Bronchial epithelial cell (primary cell): ENCODE measurements at regions not wholly inside any gene's neighbourhood (a gene's known extent, or its start where the extent isn't known, plus 50 kb on each side); places are given as distances from the start of the nearest gene placed in this dataset.
A peak's percentile ranks its signal among the peaks of the same experiment; 100 is the strongest.

Source experiments
- DNase-seq: peaks from one replicate; pipeline ENCODE4 v3.0.0-alpha.2; 2010; ENCODE audit warnings: low read depth
- FAIRE-seq: peaks from 2 replicates; lab custom pipeline; 2011; peaks lifted over from hg19 to GRCh38; lab: Jason Lieb, UNC
- H3K27me3 ChIP-seq: 2 replicates; pipeline ENCODE4 v1.5.1; 2011; ENCODE audit warnings: low read length; ENCODE audit not compliant: control insufficient read depth, insufficient read depth
- H3K36me3 ChIP-seq: 2 replicates; pipeline ENCODE4 v1.5.1; 2011; ENCODE audit warnings: low read length; ENCODE audit not compliant: control insufficient read depth, insufficient read depth
- H3K4me3 ChIP-seq: 2 replicates; pipeline ENCODE4 v1.5.1; 2011; ENCODE audit warnings: mild to moderate bottlenecking, low read depth, low read length, control low read depth
- TF ChIP-seq, protein P1 (sequence below): IDR thresholded peaks from 2 replicates; pipeline ENCODE4 v1.5.1; 2011; ENCODE audit warnings: mild to moderate bottlenecking, moderate library complexity, low read length, control low read depth, inconsistent platforms; ENCODE audit not compliant: insufficient read depth, severe bottlenecking

DNA sequence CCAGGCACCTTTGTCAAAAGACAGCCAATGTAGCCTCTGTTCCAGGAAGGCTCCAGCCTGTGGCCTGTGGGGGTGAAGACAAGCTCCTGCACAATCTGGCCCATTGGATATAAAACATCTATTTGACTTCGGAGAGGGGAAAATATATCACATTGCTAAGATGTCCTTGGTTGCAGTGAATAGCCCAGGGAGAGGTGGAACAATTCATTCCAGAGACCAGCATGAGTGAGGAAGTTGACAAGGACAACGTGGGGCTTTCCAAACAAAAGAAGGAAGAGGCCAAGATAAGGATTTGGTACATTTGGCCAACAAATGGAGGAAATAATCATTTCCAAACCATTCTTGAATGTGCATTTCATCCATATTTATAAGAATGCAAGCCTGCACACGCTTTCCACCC lies 187.0 kb downstream of the ETS2 start:
- no peak overlapping the region for H3K4me3 ChIP-seq
- DNase-seq (peak; percentile 67), FAIRE-seq (no peak)

DNA sequence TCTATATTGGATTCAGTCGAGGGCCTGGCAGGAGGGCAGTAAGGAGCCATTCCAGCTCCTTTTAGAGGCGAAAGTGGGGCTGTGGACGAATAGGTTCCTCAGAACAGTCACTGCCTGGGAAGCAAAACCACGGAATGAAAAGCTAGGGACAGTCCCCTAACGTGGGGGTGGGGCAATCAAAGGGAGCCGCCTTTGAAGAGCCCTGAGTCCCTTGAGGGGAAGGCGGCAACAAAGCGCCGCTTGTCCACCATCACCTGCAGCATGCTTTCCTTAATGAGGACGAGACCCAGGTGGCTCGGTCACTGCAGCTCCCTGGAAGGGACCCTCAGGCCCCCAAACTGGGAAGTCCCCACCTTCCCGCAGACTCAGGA lies 184.7 kb downstream of the ETS2 start:
- no peak for FAIRE-seq
- TF ChIP-seq, protein P1, sequence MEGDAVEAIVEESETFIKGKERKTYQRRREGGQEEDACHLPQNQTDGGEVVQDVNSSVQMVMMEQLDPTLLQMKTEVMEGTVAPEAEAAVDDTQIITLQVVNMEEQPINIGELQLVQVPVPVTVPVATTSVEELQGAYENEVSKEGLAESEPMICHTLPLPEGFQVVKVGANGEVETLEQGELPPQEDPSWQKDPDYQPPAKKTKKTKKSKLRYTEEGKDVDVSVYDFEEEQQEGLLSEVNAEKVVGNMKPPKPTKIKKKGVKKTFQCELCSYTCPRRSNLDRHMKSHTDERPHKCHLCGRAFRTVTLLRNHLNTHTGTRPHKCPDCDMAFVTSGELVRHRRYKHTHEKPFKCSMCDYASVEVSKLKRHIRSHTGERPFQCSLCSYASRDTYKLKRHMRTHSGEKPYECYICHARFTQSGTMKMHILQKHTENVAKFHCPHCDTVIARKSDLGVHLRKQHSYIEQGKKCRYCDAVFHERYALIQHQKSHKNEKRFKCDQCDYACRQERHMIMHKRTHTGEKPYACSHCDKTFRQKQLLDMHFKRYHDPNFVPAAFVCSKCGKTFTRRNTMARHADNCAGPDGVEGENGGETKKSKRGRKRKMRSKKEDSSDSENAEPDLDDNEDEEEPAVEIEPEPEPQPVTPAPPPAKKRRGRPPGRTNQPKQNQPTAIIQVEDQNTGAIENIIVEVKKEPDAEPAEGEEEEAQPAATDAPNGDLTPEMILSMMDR, result no peak
- Histone ChIP-seq H3K36me3 (no peaks in the 10 kb centered on the region), H3K4me3 (no peak overlapping the region), H3K27me3 (no peaks in the 10 kb centered on the region)
- no peak for DNase-seq

More for the DNA sequence above, 187.0 kb downstream of the ETS2 start:
- Histone ChIP-seq H3K27me3 (no peaks in the 10 kb centered on the region), H3K36me3 (no peaks in the 10 kb centered on the region)
- TF ChIP-seq, protein P1, result no peak

DNA sequence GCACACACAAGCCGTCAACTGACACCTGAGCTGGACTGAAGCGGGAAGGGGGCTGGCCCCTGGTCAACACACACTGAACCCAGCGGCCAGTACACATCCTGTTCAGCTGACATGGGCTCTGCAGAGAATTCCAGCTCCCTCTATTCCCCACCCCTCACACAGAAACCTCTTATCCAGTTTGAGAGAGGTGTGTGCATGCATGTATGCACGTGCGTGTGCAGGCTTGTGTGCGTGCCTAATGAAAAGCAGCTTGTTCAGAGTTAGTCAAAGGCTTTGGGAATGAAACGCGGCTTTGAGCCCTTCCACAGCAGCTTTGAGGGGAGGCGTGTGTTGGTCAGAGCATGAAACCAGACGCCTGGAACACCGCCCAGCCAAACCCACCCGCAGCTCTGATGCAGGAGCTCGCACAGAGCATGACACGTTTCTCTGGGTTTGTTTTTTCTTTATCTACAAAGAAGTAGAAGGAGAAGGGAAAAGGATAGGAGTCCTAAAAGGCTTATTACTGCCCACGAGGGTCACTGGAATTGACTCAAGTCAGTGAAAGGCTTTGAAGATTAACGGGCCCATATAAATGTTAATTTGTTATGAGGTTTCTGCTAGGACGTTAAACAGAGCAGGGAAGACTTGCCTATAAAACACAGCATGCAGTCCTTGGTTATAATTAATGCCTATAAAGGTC lies 184.2 kb downstream of the ETS2 start:
- Histone ChIP-seq H3K36me3 (no peaks in the 10 kb centered on the region), H3K4me3 (no peak overlapping the region), H3K27me3 (no peaks in the 10 kb centered on the region)
- peak; percentile 91 for DNase-seq
- no peak for FAIRE-seq
- TF ChIP-seq, protein P1, result no peak

DNA sequence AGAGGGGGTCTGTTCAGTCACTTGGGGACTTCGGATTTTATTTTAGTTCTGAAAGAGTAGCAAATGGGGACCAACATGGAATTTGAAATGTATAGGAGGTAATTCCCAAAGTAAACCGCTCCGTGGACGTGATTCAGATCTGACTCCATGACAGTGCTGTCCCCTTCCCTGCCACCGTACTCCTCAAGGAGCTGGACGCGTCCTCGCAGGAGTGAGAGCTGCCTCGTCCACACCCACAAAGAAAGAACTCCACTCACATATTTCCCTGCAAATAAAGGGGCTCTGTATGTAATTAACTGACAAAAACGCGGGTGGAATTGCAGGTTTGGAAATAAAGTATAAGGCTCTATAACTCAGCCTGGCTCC lies 183.6 kb downstream of the ETS2 start:
- no peak for FAIRE-seq

DNA sequence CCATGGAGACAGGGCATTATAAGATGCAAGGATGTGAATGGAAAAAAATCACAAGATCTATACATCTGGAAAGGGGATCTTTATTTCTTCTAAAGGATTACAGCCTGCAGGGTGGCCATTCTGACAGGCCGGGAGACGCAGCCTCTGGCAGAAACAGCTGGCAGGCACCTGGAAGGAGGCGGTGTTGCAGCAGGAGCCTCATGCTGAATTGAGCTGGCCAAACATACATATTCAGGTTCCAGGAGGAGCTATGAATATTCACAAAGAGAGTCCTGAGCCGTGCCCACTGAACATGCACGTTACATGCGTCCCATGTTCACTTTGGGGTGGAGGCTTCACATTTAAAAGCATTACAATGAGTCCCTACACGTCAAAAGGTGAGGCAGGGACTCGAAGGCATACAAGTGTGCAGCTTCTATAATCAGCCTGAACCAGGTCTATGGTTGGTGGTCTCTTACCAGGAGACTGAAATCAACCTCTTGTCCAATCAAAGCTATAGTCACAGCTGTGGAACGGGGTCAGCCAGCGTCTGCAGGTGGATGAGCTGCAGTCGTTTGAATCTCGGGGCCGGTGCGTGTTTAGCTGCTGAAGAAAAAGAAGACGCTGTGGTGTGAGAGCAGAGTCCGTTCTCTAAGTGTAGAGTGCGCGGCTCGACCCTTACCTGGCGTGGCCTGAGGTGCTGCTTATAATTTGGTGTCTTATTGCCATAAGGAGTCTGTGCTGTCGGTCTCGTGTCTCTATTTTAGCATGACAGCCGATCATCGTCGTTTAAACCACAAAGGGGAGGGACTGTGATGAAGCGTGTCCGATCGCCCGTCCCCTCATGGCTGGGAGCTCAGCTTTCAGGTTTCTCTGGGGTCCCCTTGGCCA lies 183.0 kb downstream of the ETS2 start:
- H3K27me3 ChIP-seq, result no peaks in the 10 kb centered on the region
- no peak overlapping the region for H3K4me3 ChIP-seq
- FAIRE-seq (no peak), DNase-seq (peak; percentile 30)
- no peaks in the 10 kb centered on the region for H3K36me3 ChIP-seq
- TF ChIP-seq, protein P1, result no peak

More for the DNA sequence above, 183.6 kb downstream of the ETS2 start:
- TF ChIP-seq, protein P1, result no peak
- Histone ChIP-seq H3K4me3 (no peak overlapping the region), H3K27me3 (no peaks in the 10 kb centered on the region), H3K36me3 (no peaks in the 10 kb centered on the region)
- DNase-seq, result no peak
